ENCODE measurements at regions not wholly inside any gene's neighbourhood (a gene's known extent, or its start where the extent isn't known, plus 50 kb on each side); places are given as distances from the start of the nearest gene placed in this dataset.

- no peak for TF ChIP-seq CTCF (conservative IDR thresholded peaks at IDR 0.05; ENCODE audit: low read length)
- TF ChIP-seq EZH2phosphoT487 (IDR thresholded peaks at IDR 0.05; ENCODE audit: borderline replicate concordance), result no peak
Observed at GRCh38 chr4:132526652-132527051, 622.4 kb upstream of the PCDH10 start.

All from Loucy (cell line).